IMR-90 (cell line): ENCODE measurements at regions not wholly inside any gene's neighbourhood (a gene's known extent, or its start where the extent isn't known, plus 50 kb on each side); places are given as distances from the start of the nearest gene placed in this dataset.

ENCODE experiments used
- ATAC-seq: fragments of 200-7000 bp; cut with Tn5 transposase; 2 replicates; pipeline ENCODE4 v1.9.1; 2020; ENCODE audit warnings: low read depth, mild to moderate bottlenecking, moderate library complexity
- BruUV-seq: library from RNA; stranded (reverse); fragments of 400-500 nt; replicated peaks from 2 replicates; lab custom pipeline; 2021; lab: Mats Ljungman, UMichigan
- CTCF ChIA-PET: fragments of 300-600 bp; formaldehyde crosslinking; extraction: SDS; loops from one replicate; lab custom pipeline; 2021; ENCODE audit warnings: antibody characterized with exemption; lab: Yijun Ruan, JAX
- POLR2A ChIA-PET: fragments of 300-600 bp; sonication (Branson Sonifier 250); formaldehyde crosslinking; loops from one replicate; lab custom pipeline; 2022; ENCODE audit warnings: antibody characterized with exemption; ENCODE audit not compliant: unreplicated experiment; lab: Charles Lee
- DNase-seq: peaks from one replicate; pipeline ENCODE4 v3.0.0; 2013
- H2AFZ ChIP-seq: replicated peaks from 2 replicates; pipeline ENCODE3; 2013; ENCODE audit warnings: low read length, mild to moderate bottlenecking; ENCODE audit not compliant: poor library complexity
- H2AK5ac ChIP-seq: 2 replicates; pipeline ENCODE4 v1.6.1; 2013; ENCODE audit warnings: low read depth, low read length, inconsistent platforms
- H2AK9ac ChIP-seq: replicated peaks from 2 replicates; pipeline ENCODE3; 2013; ENCODE audit warnings: mild to moderate bottlenecking, low read depth, low read length, moderate library complexity; ENCODE audit not compliant: poor library complexity
- H2BK120ac ChIP-seq: 2 replicates; pipeline ENCODE4 v1.6.1; 2013; ENCODE audit warnings: low read depth, low read length, inconsistent platforms
- H2BK15ac ChIP-seq: 3 replicates; pipeline ENCODE4 v1.6.1; 2013; ENCODE audit warnings: low read depth, low read length, inconsistent platforms
- H2BK20ac ChIP-seq: 2 replicates; pipeline ENCODE4 v1.6.1; 2013; ENCODE audit warnings: low read depth, mild to moderate bottlenecking, inconsistent platforms, low read length, moderate library complexity
- H2BK5ac ChIP-seq: 2 replicates; pipeline ENCODE4 v1.6.1; 2013; ENCODE audit warnings: mild to moderate bottlenecking, low read depth, low read length, inconsistent platforms; ENCODE audit not compliant: poor library complexity, severe bottlenecking
- H3K14ac ChIP-seq: replicated peaks from 2 replicates; pipeline ENCODE4 v1.6.1; 2013; ENCODE audit warnings: low read depth, low read length, inconsistent platforms
- H3K18ac ChIP-seq: 2 replicates; pipeline ENCODE4 v1.6.1; 2013; ENCODE audit warnings: low read depth, low read length, control low read depth
- H3K23ac ChIP-seq: 2 replicates; pipeline ENCODE4 v1.6.1; 2013; ENCODE audit warnings: low read depth, low read length, inconsistent platforms
- H3K27ac ChIP-seq: 2 replicates; pipeline ENCODE4 v1.5.1; 2013; ENCODE audit warnings: mild to moderate bottlenecking, control low read depth, low read length; ENCODE audit not compliant: insufficient read depth
- H3K27me3 ChIP-seq: 2 replicates; pipeline ENCODE4 v1.6.1; 2013; ENCODE audit warnings: low read length; ENCODE audit not compliant: control insufficient read depth, insufficient read depth
- H3K36me3 ChIP-seq: 2 replicates; pipeline ENCODE4 v1.6.1; 2013; ENCODE audit warnings: low read length, mixed read lengths; ENCODE audit not compliant: control insufficient read depth, insufficient read depth
- H3K4ac ChIP-seq: 2 replicates; pipeline ENCODE4 v1.6.1; 2013; ENCODE audit warnings: low read depth, low read length, inconsistent platforms
- H3K4me1 ChIP-seq: 2 replicates; pipeline ENCODE4 v1.6.1; 2013; ENCODE audit warnings: low read length, mixed read lengths; ENCODE audit not compliant: control insufficient read depth, insufficient read depth
- H3K4me2 ChIP-seq: 2 replicates; pipeline ENCODE4 v1.6.1; 2013; ENCODE audit warnings: low read depth, mild to moderate bottlenecking, control low read depth, low read length, moderate library complexity
- H3K4me3 ChIP-seq: 2 replicates; pipeline ENCODE4 v1.5.1; 2013; ENCODE audit warnings: low read depth, mild to moderate bottlenecking, control low read depth, low read length, moderate library complexity; ENCODE audit not compliant: insufficient read depth
- H3K56ac ChIP-seq: 2 replicates; pipeline ENCODE4 v1.6.1; 2013; ENCODE audit warnings: low read length, inconsistent platforms; ENCODE audit not compliant: insufficient read depth; ENCODE audit errors: extremely low read depth
- H3K79me1 ChIP-seq, 2 experiments: 2 replicates each; pipeline ENCODE4 v1.6.1; 2013; ENCODE audit warnings: low read length in 2 of 2, inconsistent platforms in 1 of 2, low read depth in 1 of 2
- H3K9ac ChIP-seq: 2 replicates; pipeline ENCODE4 v1.6.1; 2013; ENCODE audit warnings: low read depth, low read length, control low read depth
- H3K9me1 ChIP-seq: 2 replicates; pipeline ENCODE4 v1.6.1; 2013; ENCODE audit warnings: low read length, inconsistent platforms; ENCODE audit not compliant: insufficient read depth
- H3K9me3 ChIP-seq: 2 replicates; pipeline ENCODE4 v1.6.1; 2013; ENCODE audit warnings: low read length; ENCODE audit not compliant: control insufficient read depth, insufficient read depth
- H4K20me1 ChIP-seq: 2 replicates; pipeline ENCODE4 v1.6.1; 2013; ENCODE audit warnings: low read length, inconsistent platforms; ENCODE audit not compliant: insufficient read depth
- H4K5ac ChIP-seq: 2 replicates; pipeline ENCODE4 v1.6.1; 2013; ENCODE audit warnings: mild to moderate bottlenecking, low read depth, low read length, control low read depth
- H4K8ac ChIP-seq, 2 experiments: 2 replicates each; pipeline ENCODE4 v1.6.1; 2013; ENCODE audit warnings: low read depth in 2 of 2, low read length in 2 of 2, control low read depth in 1 of 2, inconsistent platforms in 1 of 2
- H4K91ac ChIP-seq: 2 replicates; pipeline ENCODE4 v1.6.1; 2013; ENCODE audit warnings: low read depth, low read length, inconsistent platforms; ENCODE audit not compliant: insufficient read depth
- BHLHE40 ChIP-seq: fragments of 150-350 bp; IDR thresholded peaks from 2 replicates; pipeline ENCODE4 v1.6.1; 2016; ENCODE audit warnings: mild to moderate bottlenecking, low read depth, low read length
- CEBPB ChIP-seq: IDR thresholded peaks from 2 replicates; pipeline ENCODE4 v1.6.1; 2012; ENCODE audit warnings: low read depth, low read length, improper control_type of control experiment
- CTCF ChIP-seq: conservative IDR thresholded peaks from 2 replicates; pipeline ENCODE4 v1.5.1; 2012; ENCODE audit warnings: mild to moderate bottlenecking, low read depth, low read length, improper control_type of control experiment
- ELK1 ChIP-seq: fragments of 150-350 bp; IDR thresholded peaks from 2 replicates; pipeline ENCODE4 v1.6.1; 2016; ENCODE audit warnings: low read depth, mild to moderate bottlenecking, low read length, moderate library complexity, borderline replicate concordance
- FOS ChIP-seq: fragments of 150-350 bp; IDR thresholded peaks from 2 replicates; pipeline ENCODE4 v1.6.1; 2016; ENCODE audit warnings: low read depth, low read length
- MAFK ChIP-seq: IDR thresholded peaks from 2 replicates; pipeline ENCODE4 v1.6.1; 2012; ENCODE audit warnings: low read depth, low read length, improper control_type of control experiment
- MAZ ChIP-seq: IDR thresholded peaks from 2 replicates; pipeline ENCODE4 v1.6.1; 2012; ENCODE audit warnings: low read depth, mild to moderate bottlenecking, low read length, improper control_type of control experiment, moderate library complexity, borderline replicate concordance
- MXI1 ChIP-seq: IDR thresholded peaks from 2 replicates; pipeline ENCODE4 v1.6.1; 2012; ENCODE audit warnings: low read depth, mild to moderate bottlenecking, low read length, moderate library complexity, borderline replicate concordance
- NFE2L2 ChIP-seq: fragments of 150-350 bp; IDR thresholded peaks from 2 replicates; pipeline ENCODE4 v1.6.1; 2016; ENCODE audit warnings: low read depth, mild to moderate bottlenecking, low read length
- POLR2A ChIP-seq: IDR thresholded peaks from 2 replicates; pipeline ENCODE4 v1.6.1; 2012; ENCODE audit warnings: mild to moderate bottlenecking, low read depth, low read length
- RAD21 ChIP-seq: IDR thresholded peaks from 2 replicates; pipeline ENCODE4 v1.6.1; 2012; ENCODE audit warnings: low read length, improper control_type of control experiment
- RCOR1 ChIP-seq: IDR thresholded peaks from 2 replicates; pipeline ENCODE4 v1.6.1; 2012; ENCODE audit warnings: mild to moderate bottlenecking, low read length, improper control_type of control experiment; ENCODE audit not compliant: insufficient replicate concordance
- RFX5 ChIP-seq: IDR thresholded peaks from 2 replicates; pipeline ENCODE4 v1.8.0; 2012; ENCODE audit warnings: low read depth, mild to moderate bottlenecking, low read length, moderate library complexity
- SMC3 ChIP-seq: fragments of 150-350 bp; IDR thresholded peaks from 2 replicates; pipeline ENCODE4 v1.6.1; 2016; ENCODE audit warnings: low read depth, mild to moderate bottlenecking, antibody characterized with exemption, low read length, moderate library complexity
- USF2 ChIP-seq: fragments of 150-350 bp; IDR thresholded peaks from 2 replicates; pipeline ENCODE4 v1.6.1; 2017; ENCODE audit warnings: mild to moderate bottlenecking, antibody characterized with exemption, low read length, low read depth
- WGBS, 2 experiments: methylation state at CpG; one replicate each; pipeline versions ENCODE4 v1.1.5 to v1.1.7; 2013; ENCODE audit warnings: missing lambda C conversion rate in 2 of 2; ENCODE audit not compliant: insufficient read length in 1 of 2; ENCODE audit errors: extremely low coverage in 2 of 2; 5-methylcytosine and 5-hydroxymethylcytosine counted together
- dilution Hi-C: fragments of 300-500 bp; cut with HindIII; formaldehyde crosslinking; loops from one replicate; pipeline ENCODE4 v1.14.3; 2018; ENCODE audit warnings: low sequenced_read_pairs; ENCODE audit not compliant: unreplicated experiment
- in situ Hi-C: fragments of 300-500 bp; cut with MboI; formaldehyde crosslinking; loops from 3 replicates; pipeline ENCODE4 v1.14.3; 2019; ENCODE audit warnings: low sequenced_read_pairs, inconsistent platforms, mixed read lengths
- intact Hi-C: fragments of 100-400 bp; cut with micrococcal nuclease; formaldehyde crosslinking; loops from 2 replicates; pipeline ENCODE4 v1.10.0; 2022

GRCh38 chr17:77513045-77513444 is 372.3 kb downstream of the SEC14L1 start:
- no TSS peak for BruUV-seq
- in situ Hi-C loops, result no loop called here

More at GRCh38 chr17:77513045-77513444, 372.3 kb downstream of the SEC14L1 start:
- no peaks in the 10 kb centered on the region; the same call in 1 of the 2 replicates for H3K9me1 ChIP-seq
- no peak overlapping the region for H3K14ac ChIP-seq
- H2BK15ac ChIP-seq, result no peak overlapping the region
- DNase-seq (no peak), ATAC-seq (no peak)
- H3K27me3 ChIP-seq, result no peaks in the 10 kb centered on the region
- WGBS, 2 experiments, result no CpG with 5 or more reads among the region's 3 CpGs
- no peak overlapping the region for H2BK5ac ChIP-seq
- no peak overlapping the region for H3K23ac ChIP-seq
- no peak overlapping the region for H2AK9ac ChIP-seq
- no peak overlapping the region for H2BK20ac ChIP-seq
- H2AFZ ChIP-seq, result no peak overlapping the region
- H3K56ac ChIP-seq, result no peak overlapping the region
- POLR2A ChIA-PET, result no interaction called here
- H4K91ac ChIP-seq, result no peak overlapping the region
- CTCF ChIA-PET, result no interaction called here
- H3K36me3 ChIP-seq, result no peaks in the 10 kb centered on the region
- no peak overlapping the region for H3K4ac ChIP-seq
- no peak overlapping the region for H2BK120ac ChIP-seq
- H3K18ac ChIP-seq, result no peak overlapping the region
- no peak overlapping the region for H4K5ac ChIP-seq
- no peaks in the 10 kb centered on the region for H3K79me1 ChIP-seq
- H2AK5ac ChIP-seq, result no peak overlapping the region
- no peak overlapping the region for H3K9ac ChIP-seq
- TF ChIP-seq RFX5 (no peak), USF2 (no peak), POLR2A (no peak), CEBPB (no peak), RCOR1 (no peak), ELK1 (no peak), MAFK (no peak), MXI1 (no peak), SMC3 (no peak), CTCF (no peak), BHLHE40 (no peak), NFE2L2 (no peak), RAD21 (no peak), MAZ (no peak), FOS (no peak)
- no peak overlapping the region for H4K8ac ChIP-seq
- H3K4me3 ChIP-seq, result no peak overlapping the region
- dilution Hi-C loops, result no loop called here
- H3K9me3 ChIP-seq, result peaks cover 9% of the 10 kb centered on the region
- H3K4me2 ChIP-seq, result no peak overlapping the region
- no peak overlapping the region for H3K27ac ChIP-seq
- H3K4me1 ChIP-seq, result no peaks in the 10 kb centered on the region; the same call in 1 of the 2 replicates
- intact Hi-C loops, result no loop called here
- no peaks in the 10 kb centered on the region for H4K20me1 ChIP-seq
